Medulla oblongata (tissue), 1 donor: ENCODE measurements at regions not wholly inside any gene's neighbourhood (a gene's known extent, or its start where the extent isn't known, plus 50 kb on each side); places are given as distances from the start of the nearest gene placed in this dataset.
"Not testable (repeated sequence)": the region's sequence is repeated elsewhere in the genome, so short reads cannot be mapped to it uniquely, and the experiment has no call there.

Experiments
- DNase-seq: peaks from one replicate; pipeline ENCODE4 v3.0.0-alpha.2; 2015; ENCODE audit errors: extremely low spot score

GRCh38 chr17:43345515-43345914, 53.3 kb upstream of the ARL4D start:
- not testable (repeated sequence) for DNase-seq

- DNase-seq: no peak
Observed at GRCh38 chr17:43344685-43345084, 54.1 kb upstream of the ARL4D start.

GRCh38 chr17:43342589-43342890, 56.3 kb upstream of the ARL4D start:
- no peak for DNase-seq

- DNase-seq: no peak
Observed at GRCh38 chr17:43341715-43342588, 56.8 kb upstream of the ARL4D start.

GRCh38 chr17:43338886-43339516, 59.8 kb upstream of the ARL4D start:
- peak; percentile 88 for DNase-seq

- DNase-seq: no peak
Observed at GRCh38 chr17:43337684-43338428, 60.9 kb upstream of the ARL4D start.

- no peak for DNase-seq
Observed at GRCh38 chr17:43334738-43335402, 63.9 kb upstream of the ARL4D start.

- no peak for DNase-seq
Observed at GRCh38 chr17:43333433-43333943, 65.3 kb upstream of the ARL4D start.

- DNase-seq: no peak
Observed at GRCh38 chr17:43332230-43332629, 66.6 kb upstream of the ARL4D start.

- no peak for DNase-seq
Observed at GRCh38 chr17:43330876-43331639, 67.7 kb upstream of the ARL4D start.

- no peak for DNase-seq
Observed at GRCh38 chr17:43329183-43329582, 69.6 kb upstream of the ARL4D start.

- DNase-seq: no peak
Observed at GRCh38 chr17:43328650-43329049, 70.1 kb upstream of the ARL4D start.

GRCh38 chr17:43327834-43328420, 70.9 kb upstream of the ARL4D start:
- no peak for DNase-seq

- no peak for DNase-seq
Observed at GRCh38 chr17:43327421-43327820, 71.4 kb upstream of the ARL4D start.

- no peak for DNase-seq
Observed at GRCh38 chr17:43326490-43327275, 72.1 kb upstream of the ARL4D start.

GRCh38 chr17:43324205-43324893, 74.4 kb upstream of the ARL4D start:
- DNase-seq: no peak

GRCh38 chr17:43319293-43320124, 79.3 kb upstream of the ARL4D start:
- DNase-seq: no peak

- no peak for DNase-seq
Observed at GRCh38 chr17:43316522-43317142, 82.2 kb upstream of the ARL4D start.
